Body of pancreas (tissue), 4 donors: ENCODE measurements at regions not wholly inside any gene's neighbourhood (a gene's known extent, or its start where the extent isn't known, plus 50 kb on each side); places are given as distances from the start of the nearest gene placed in this dataset.

Source experiments
- ATAC-seq: fragments of 150-250 bp; one replicate; pipeline ENCODE4 v1.9.1; 2016
- DNase-seq, 4 donors: peaks; one replicate each; pipeline ENCODE4 v3.0.0-alpha.2; 2019
- H3K27ac ChIP-seq, 4 donors: fragments of 200-600 bp; sonication (generic); 1 replicate in 3 of 4; 2 replicates in 1 of 4; pipeline versions ENCODE4 v1.5.1 to v1.6.1; 2016 to 2019; ENCODE audit warnings: mild to moderate bottlenecking in 1 of 4, mixed read lengths in 1 of 4, moderate library complexity in 1 of 4
- H3K27me3 ChIP-seq, 2 donors: fragments of 200-600 bp; sonication (generic); one replicate each; pipeline ENCODE4 v1.6.0; 2016; ENCODE audit warnings: mild to moderate bottlenecking in 1 of 2
- H3K36me3 ChIP-seq, 2 donors: fragments of 200-600 bp; sonication (generic); replicated peaks in 1 of 2; 2 replicates each; pipeline ENCODE4 v1.5.1; 2016; ENCODE audit warnings: low read depth in 2 of 2; ENCODE audit not compliant: insufficient read depth in 1 of 2
- H3K4me1 ChIP-seq: fragments of 200-600 bp; sonication (generic); one replicate; pipeline ENCODE4 v1.6.0; 2016
- H3K4me3 ChIP-seq, 2 donors: fragments of 200-600 bp; sonication (generic); 1 replicate in 1 of 2; 2 replicates in 1 of 2; pipeline ENCODE4 v1.5.1; 2016 to 2019
- H3K9me3 ChIP-seq, 3 donors: fragments of 200-600 bp; sonication (generic); 1 replicate in 2 of 3; 2 replicates in 1 of 3; pipeline ENCODE4 v1.5.1; 2016
- POLR2A ChIP-seq, 3 donors: fragments of 450-650 bp; IDR thresholded peaks; one replicate each; pipeline ENCODE4 v1.6.1; 2016; ENCODE audit warnings: antibody characterized with exemption in 3 of 3, mild to moderate bottlenecking in 2 of 3
- WGBS, 2 donors: methylation state at CpG; one replicate each; pipeline ENCODE4 v1.1.5; 2017; 5-methylcytosine and 5-hydroxymethylcytosine counted together
- intact Hi-C: fragments of 100-400 bp; cut with DNase I; formaldehyde crosslinking; loops from one replicate; pipeline ENCODE4 v1.15.1; 2023
- TF ChIP-seq, protein P1 (sequence below), 7 experiments: fragments of 450-650 bp in 4 of 7; fragments of 200-600 bp in 3 of 7; sonication (generic) in 3 of 7; IDR thresholded peaks; one replicate each; pipeline ENCODE4 v1.5.1; 2016 to 2019; ENCODE audit warnings: antibody characterized with exemption in 7 of 7

DNA sequence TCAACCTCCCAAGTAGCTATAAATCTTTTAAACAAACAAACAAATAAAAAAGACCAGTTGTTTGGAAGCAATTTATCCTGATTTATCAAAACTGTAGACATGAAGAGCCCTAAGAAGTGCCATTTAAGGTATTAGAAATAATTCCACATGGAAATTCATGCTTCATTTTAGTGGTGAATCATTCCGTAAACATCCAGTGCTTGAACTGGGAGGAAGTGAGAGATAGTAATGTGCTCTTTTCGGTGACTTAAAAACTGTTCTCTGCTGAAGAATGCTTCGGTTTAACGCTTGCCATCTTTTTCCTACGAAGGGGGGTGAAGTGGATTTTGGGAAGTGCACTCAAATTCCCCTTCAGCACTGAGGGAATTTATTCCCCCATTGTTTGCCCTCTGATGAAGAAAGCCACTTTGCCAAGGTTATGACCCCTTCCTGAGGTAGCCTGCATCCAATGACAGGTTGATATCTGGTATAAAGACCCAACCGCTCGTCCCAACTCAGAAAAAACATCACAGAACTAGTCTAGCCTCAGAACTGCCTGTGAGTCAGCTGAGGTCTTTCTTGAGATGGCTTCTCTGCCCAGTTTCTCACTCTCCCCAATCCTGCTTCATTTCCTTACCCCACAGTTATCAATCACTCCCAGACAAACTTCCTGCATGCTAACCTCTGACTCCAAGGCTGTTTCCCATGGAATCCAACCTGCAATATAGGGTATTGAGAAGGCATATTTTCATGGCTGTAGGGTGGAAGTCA lies 244.1 kb downstream of the AEBP2 start:
- Histone ChIP-seq H3K4me1 (no peaks in the 10 kb centered on the region), H3K9me3 (no peaks in the 10 kb centered on the region), H3K27me3 (no peaks in the 10 kb centered on the region), H3K4me3 (no peak overlapping the region), H3K36me3 (no peaks in the 10 kb centered on the region), H3K27ac (no peak overlapping the region)
- 87 to 90% methylated on average over 7 of the region's 7 CpGs for WGBS, 2 donors
- DNase-seq (no peak), ATAC-seq (no peak)
- intact Hi-C loops = no loop called here
- TF ChIP-seq, protein P1, sequence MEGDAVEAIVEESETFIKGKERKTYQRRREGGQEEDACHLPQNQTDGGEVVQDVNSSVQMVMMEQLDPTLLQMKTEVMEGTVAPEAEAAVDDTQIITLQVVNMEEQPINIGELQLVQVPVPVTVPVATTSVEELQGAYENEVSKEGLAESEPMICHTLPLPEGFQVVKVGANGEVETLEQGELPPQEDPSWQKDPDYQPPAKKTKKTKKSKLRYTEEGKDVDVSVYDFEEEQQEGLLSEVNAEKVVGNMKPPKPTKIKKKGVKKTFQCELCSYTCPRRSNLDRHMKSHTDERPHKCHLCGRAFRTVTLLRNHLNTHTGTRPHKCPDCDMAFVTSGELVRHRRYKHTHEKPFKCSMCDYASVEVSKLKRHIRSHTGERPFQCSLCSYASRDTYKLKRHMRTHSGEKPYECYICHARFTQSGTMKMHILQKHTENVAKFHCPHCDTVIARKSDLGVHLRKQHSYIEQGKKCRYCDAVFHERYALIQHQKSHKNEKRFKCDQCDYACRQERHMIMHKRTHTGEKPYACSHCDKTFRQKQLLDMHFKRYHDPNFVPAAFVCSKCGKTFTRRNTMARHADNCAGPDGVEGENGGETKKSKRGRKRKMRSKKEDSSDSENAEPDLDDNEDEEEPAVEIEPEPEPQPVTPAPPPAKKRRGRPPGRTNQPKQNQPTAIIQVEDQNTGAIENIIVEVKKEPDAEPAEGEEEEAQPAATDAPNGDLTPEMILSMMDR (IDR thresholded peaks at IDR 0.05) = no peak
- TF ChIP-seq POLR2A (IDR thresholded peaks at IDR 0.05) = no peak

DNA sequence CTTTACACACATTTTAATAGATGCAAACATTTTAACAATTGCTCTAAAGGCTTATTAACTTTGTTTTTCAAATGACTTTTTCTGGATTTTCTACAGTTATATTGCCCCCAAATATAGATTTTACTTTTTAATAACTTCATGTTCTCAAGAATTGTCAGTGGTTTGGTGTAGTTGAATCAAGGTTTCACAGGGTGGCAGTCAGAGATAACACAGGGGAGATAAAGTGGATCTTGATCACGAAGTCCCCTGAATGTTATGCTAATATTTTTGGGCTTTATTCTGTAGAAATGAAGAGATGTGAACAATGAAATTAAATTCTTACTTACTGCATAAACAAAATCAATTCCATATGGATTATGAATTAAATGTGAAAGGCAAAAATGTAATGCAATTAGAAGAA lies 248.1 kb downstream of the AEBP2 start:
- H3K9me3 ChIP-seq = no peaks in the 10 kb centered on the region
- no peaks in the 10 kb centered on the region for H3K36me3 ChIP-seq
- no peaks in the 10 kb centered on the region for H3K27me3 ChIP-seq
- intact Hi-C loops = no loop called here
- no peak overlapping the region for H3K4me3 ChIP-seq
- no peak overlapping the region for H3K27ac ChIP-seq
- DNase-seq (no peak), ATAC-seq (no peak)
- TF ChIP-seq POLR2A (IDR thresholded peaks at IDR 0.05) = no peak
- 17 to 35% methylated on average over 1 of the region's 1 CpG for WGBS, 2 donors
- peaks cover 10% of the 10 kb centered on the region for H3K4me1 ChIP-seq

DNA sequence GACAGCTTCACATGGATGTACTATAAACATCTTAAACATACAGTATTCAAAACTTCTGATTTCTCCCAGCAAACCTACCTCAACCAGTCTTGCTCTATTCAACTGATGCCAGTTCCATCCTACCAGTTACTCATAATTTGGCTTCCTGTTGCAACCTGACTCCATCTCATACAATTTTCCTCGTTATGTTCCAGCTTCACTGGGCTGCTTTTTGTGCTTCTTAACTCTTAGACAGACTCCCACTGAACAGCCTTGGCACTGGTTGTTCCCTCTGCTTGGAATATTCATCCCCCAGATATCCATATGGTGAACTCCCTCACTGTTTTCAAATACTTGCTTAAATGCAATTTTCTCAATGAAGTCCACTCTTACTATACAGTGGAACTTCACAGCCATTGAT lies 249.2 kb downstream of the AEBP2 start:
- Histone ChIP-seq H3K9me3 (no peaks in the 10 kb centered on the region), H3K4me3 (no peak overlapping the region), H3K4me1 (peaks cover 13% of the 10 kb centered on the region), H3K27me3 (no peaks in the 10 kb centered on the region), H3K36me3 (no peaks in the 10 kb centered on the region), H3K27ac (peak overlapping the region in 2 of 4 donors; percentile 83 to 87)
- ATAC-seq (no peak), DNase-seq (no peak)
- TF ChIP-seq, protein P1 (IDR thresholded peaks at IDR 0.05) = no peak
- no peak for TF ChIP-seq POLR2A (IDR thresholded peaks at IDR 0.05)
- WGBS, 2 donors = 59 to 78% methylated on average over 1 of the region's 1 CpG
- intact Hi-C loops = no loop called here

DNA sequence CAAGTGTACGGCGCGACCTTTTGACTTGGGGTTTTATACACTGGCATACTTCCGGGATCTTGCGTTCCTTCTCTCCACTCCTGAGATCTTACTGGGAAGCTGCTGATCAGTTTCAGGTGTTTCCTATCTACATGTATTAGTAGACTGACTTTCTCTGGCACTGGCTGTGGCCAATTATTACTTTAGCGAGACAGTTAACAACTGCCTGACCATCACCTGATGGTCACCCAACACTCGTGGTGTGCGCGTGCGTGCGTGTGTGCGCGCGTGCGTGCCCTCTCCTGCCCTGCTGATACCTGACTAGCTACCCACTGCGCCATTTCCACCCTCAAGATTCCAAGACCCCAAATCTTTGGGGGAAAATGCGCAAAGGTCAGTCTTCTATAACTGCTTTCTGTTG lies 249.9 kb downstream of the AEBP2 start:
- Histone ChIP-seq H3K36me3 (no peaks in the 10 kb centered on the region), H3K9me3 (no peaks in the 10 kb centered on the region), H3K27me3 (no peaks in the 10 kb centered on the region), H3K4me3 (no peak overlapping the region), H3K4me1 (peaks cover 13% of the 10 kb centered on the region), H3K27ac (peak overlapping the region in 3 of 4 donors; percentile 59 to 87 (median 83))
- intact Hi-C loops = no loop called here
- DNase-seq (peak in 3 of 4 donors; percentile 38 to 65 (median 44)), ATAC-seq (peak; percentile 67)
- WGBS, 2 donors = 56 to 64% methylated on average over 17 of the region's 17 CpGs
- TF ChIP-seq POLR2A (IDR thresholded peaks at IDR 0.05) = peak in 1 of 3 donors; percentile 22
- TF ChIP-seq, protein P1 (IDR thresholded peaks at IDR 0.05) = no peak

DNA sequence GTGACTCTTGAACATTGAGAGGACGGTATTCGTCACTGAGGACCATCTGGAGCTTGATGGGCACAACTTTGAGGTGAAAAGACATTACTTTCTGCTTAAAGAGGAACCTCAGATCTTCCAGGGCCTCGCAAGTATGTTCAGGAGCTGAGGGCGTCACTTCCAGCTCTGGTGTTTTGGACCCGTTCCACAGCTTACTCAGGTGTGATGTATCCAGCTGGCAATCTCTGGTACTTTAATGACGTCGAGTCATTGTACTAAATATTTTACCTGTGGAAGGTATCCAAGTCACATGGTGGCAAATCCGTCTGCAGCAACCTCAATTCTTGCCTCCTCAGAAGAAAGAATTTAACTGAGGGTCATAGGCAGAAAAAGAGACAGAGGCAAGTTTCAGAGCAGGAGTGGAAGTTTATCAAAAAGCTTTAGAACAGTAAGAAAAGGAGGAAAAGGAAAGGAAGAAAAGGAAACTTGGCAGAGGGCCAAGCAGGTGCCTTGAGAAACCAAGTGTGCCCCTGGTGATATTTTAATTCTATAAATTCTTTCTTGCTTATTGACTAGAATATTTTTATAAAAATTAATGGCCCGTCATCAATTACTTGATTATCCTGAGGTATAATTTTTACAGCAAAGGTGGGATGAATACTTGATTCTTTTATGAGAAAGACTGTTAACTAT lies 250.6 kb downstream of the AEBP2 start:
- intact Hi-C loops = no loop called here
- H3K4me3 ChIP-seq = no peak overlapping the region
- H3K4me1 ChIP-seq = peaks cover 13% of the 10 kb centered on the region
- H3K27me3 ChIP-seq = no peaks in the 10 kb centered on the region
- no peaks in the 10 kb centered on the region for H3K36me3 ChIP-seq
- DNase-seq = peak; percentile 71 to 93 (median 82)
- WGBS, 2 donors = 35 to 49% methylated on average over 7 to 9 of the region's 9 CpGs
- peak overlapping the region in 3 of 4 donors; percentile 59 to 87 (median 83) for H3K27ac ChIP-seq
- no peaks in the 10 kb centered on the region for H3K9me3 ChIP-seq
- TF ChIP-seq, protein P1 (IDR thresholded peaks at IDR 0.05) = no peak
- peak in 2 of 3 donors; percentile 25 to 43 for TF ChIP-seq POLR2A (IDR thresholded peaks at IDR 0.05)
- peak; percentile 98 for ATAC-seq
